Muscle layer of colon (tissue), 2 donors: ENCODE measurements at regions not wholly inside any gene's neighbourhood (a gene's known extent, or its start where the extent isn't known, plus 50 kb on each side); places are given as distances from the start of the nearest gene placed in this dataset.

ENCODE experiments used
- H3K27ac ChIP-seq: one replicate; pipeline ENCODE4 v1.7.0; 2013; ENCODE audit warnings: low read depth, mild to moderate bottlenecking, low read length, moderate library complexity
- H3K27me3 ChIP-seq, 2 donors: one replicate each; pipeline ENCODE4 v1.7.0; 2013; ENCODE audit warnings: low read length in 2 of 2, mild to moderate bottlenecking in 2 of 2; ENCODE audit not compliant: insufficient read depth in 2 of 2, control insufficient read depth in 1 of 2
- H3K36me3 ChIP-seq: one replicate; pipeline ENCODE4 v1.7.0; 2013; ENCODE audit warnings: mild to moderate bottlenecking, low read length; ENCODE audit not compliant: insufficient read depth
- H3K4me1 ChIP-seq: one replicate; pipeline ENCODE4 v1.7.0; 2013; ENCODE audit warnings: mild to moderate bottlenecking, low read length; ENCODE audit not compliant: insufficient read depth
- H3K4me3 ChIP-seq, 2 donors: one replicate each; pipeline ENCODE4 v1.7.0; 2013; ENCODE audit warnings: low read length in 2 of 2, low read depth in 1 of 2, mild to moderate bottlenecking in 1 of 2, moderate library complexity in 1 of 2
- H3K9ac ChIP-seq: one replicate; pipeline ENCODE4 v1.7.0; 2013; ENCODE audit warnings: low read length
- H3K9me3 ChIP-seq: one replicate; pipeline ENCODE4 v1.7.0; 2013; ENCODE audit warnings: mild to moderate bottlenecking, low read length
- donor health status: abdominal sarcoma.
- donor health status: Adenocarcinoma of cecum.

GRCh38 chr10:3704565-3705325 lies 80.3 kb downstream of the KLF6 start:
- no peaks in the 10 kb centered on the region for H3K4me1 ChIP-seq
- no peak overlapping the region for H3K9ac ChIP-seq
- H3K27me3 ChIP-seq, result no peaks in the 10 kb centered on the region
- H3K27ac ChIP-seq, result no peak overlapping the region
- H3K36me3 ChIP-seq, result no peaks in the 10 kb centered on the region
- H3K4me3 ChIP-seq, result no peak overlapping the region
- H3K9me3 ChIP-seq, result no peaks in the 10 kb centered on the region

- H3K9me3 ChIP-seq, result no peaks in the 10 kb centered on the region
- H3K4me3 ChIP-seq, result no peak overlapping the region
- no peaks in the 10 kb centered on the region for H3K4me1 ChIP-seq
- H3K27ac ChIP-seq, result no peak overlapping the region
- H3K9ac ChIP-seq, result no peak overlapping the region
- no peaks in the 10 kb centered on the region for H3K27me3 ChIP-seq
- no peaks in the 10 kb centered on the region for H3K36me3 ChIP-seq
These were observed 82.4 kb downstream of the KLF6 start for GRCh38 chr10:3702569-3702968.

DNA sequence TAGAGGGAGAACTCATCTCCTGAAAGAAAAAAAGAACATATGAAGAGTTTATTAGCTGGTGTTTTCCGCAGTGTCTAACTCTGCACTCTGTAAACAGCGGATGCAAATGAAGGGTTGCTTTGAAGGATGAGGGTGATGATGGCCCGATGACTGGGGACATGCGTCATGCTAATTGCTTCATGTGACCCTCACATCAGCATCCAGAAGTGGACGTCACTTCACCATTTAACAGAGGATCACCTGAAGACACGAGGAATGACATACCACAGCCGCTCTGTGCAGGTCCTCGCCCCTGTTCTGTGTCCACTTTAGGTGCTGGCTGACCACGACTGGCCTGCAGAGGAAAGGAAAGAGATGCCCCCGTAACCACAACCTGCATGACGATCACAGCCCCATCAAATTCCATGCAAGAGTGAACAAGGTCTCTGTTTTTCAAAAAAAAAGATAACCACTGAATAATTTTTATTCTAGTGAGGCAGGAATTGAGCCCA lies 82.9 kb downstream of the KLF6 start:
- Histone ChIP-seq H3K4me1 (no peaks in the 10 kb centered on the region), H3K4me3 (no peak overlapping the region), H3K9ac (no peak overlapping the region), H3K27me3 (no peaks in the 10 kb centered on the region), H3K27ac (no peak overlapping the region), H3K36me3 (no peaks in the 10 kb centered on the region), H3K9me3 (no peaks in the 10 kb centered on the region)

DNA sequence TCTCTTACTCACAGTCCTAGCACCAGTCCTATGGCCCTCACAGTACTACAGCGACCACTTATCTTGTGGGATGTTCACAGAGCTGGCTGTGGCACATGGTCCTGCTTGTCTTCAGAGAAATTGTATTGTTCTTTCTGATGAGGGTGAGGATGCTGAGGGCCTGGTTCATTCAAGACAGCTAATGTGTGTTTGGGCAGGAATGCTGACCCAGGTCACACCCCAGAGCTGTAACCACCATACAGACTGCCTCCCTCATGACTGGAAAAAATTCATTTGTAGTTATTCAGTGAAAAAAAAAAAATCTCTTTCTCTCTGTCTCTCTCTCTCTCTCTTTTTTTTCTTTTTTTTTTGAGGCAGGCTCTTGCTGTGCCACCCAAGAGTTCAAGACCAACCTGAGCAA lies 83.5 kb downstream of the KLF6 start:
- Histone ChIP-seq H3K4me1 (no peaks in the 10 kb centered on the region), H3K4me3 (no peak overlapping the region), H3K9ac (no peak overlapping the region), H3K36me3 (no peaks in the 10 kb centered on the region), H3K27ac (no peak overlapping the region), H3K27me3 (no peaks in the 10 kb centered on the region), H3K9me3 (no peaks in the 10 kb centered on the region)

GRCh38 chr10:3700531-3701076 lies 84.4 kb downstream of the KLF6 start:
- H3K36me3 ChIP-seq, result no peaks in the 10 kb centered on the region
- no peaks in the 10 kb centered on the region for H3K9me3 ChIP-seq
- no peaks in the 10 kb centered on the region for H3K4me1 ChIP-seq
- H3K27me3 ChIP-seq, result no peaks in the 10 kb centered on the region
- no peak overlapping the region for H3K27ac ChIP-seq
- no peak overlapping the region for H3K4me3 ChIP-seq
- no peak overlapping the region for H3K9ac ChIP-seq

DNA sequence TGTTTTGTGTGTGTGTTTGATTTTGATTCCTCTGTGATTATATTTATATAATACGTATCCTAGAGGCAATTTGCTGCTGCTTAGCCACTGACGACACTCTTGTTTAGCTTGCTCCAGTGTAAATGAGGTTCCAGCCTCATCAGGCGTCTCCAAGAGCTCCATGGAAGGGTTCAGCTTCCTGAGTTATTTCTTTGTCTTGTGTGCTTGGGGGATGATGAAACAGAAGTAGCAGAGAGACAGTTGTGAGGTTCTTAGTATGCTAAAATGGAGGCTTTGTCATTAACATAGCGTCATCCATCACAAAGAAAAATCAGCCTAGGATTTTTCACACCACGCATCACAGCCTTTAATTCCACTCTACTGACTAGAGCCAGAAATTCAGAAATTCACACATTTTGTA lies 85.1 kb downstream of the KLF6 start:
- Histone ChIP-seq H3K27me3 (no peaks in the 10 kb centered on the region), H3K9me3 (no peaks in the 10 kb centered on the region), H3K9ac (no peak overlapping the region), H3K4me1 (no peaks in the 10 kb centered on the region), H3K4me3 (no peak overlapping the region), H3K27ac (no peak overlapping the region), H3K36me3 (no peaks in the 10 kb centered on the region)

DNA sequence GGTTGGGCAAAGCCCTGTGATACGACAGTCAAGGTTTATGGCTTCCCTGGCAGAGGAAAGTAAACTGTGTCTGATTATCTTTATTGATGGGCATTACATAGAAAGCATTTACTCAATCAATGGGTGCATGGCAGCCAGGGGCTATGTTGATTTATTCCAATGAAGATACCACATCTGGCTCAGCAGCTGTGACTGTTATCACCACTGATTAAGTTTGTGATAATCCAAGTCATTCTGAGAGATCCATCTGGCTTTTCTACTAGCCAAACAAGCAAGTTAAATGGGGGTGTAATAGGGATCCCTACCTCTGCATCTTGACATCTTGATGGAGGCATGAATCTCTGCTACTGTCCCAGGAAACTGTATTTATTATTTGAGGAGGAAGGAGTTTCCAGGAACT lies 86.7 kb downstream of the KLF6 start:
- Histone ChIP-seq H3K36me3 (no peaks in the 10 kb centered on the region), H3K9me3 (no peaks in the 10 kb centered on the region), H3K27me3 (no peaks in the 10 kb centered on the region), H3K27ac (no peak overlapping the region), H3K4me3 (no peak overlapping the region), H3K4me1 (no peaks in the 10 kb centered on the region), H3K9ac (no peak overlapping the region)

- no peak overlapping the region for H3K27ac ChIP-seq
- H3K9ac ChIP-seq, result no peak overlapping the region
- H3K4me3 ChIP-seq, result no peak overlapping the region
- H3K4me1 ChIP-seq, result no peaks in the 10 kb centered on the region
- H3K27me3 ChIP-seq, result no peaks in the 10 kb centered on the region
- no peaks in the 10 kb centered on the region for H3K9me3 ChIP-seq
- no peaks in the 10 kb centered on the region for H3K36me3 ChIP-seq
These were observed 91.3 kb downstream of the KLF6 start for GRCh38 chr10:3693698-3694080.

GRCh38 chr10:3693022-3693697 lies 91.8 kb downstream of the KLF6 start:
- Histone ChIP-seq H3K4me1 (no peaks in the 10 kb centered on the region), H3K9me3 (no peaks in the 10 kb centered on the region), H3K27me3 (no peaks in the 10 kb centered on the region), H3K27ac (no peak overlapping the region), H3K4me3 (no peak overlapping the region), H3K9ac (no peak overlapping the region), H3K36me3 (no peaks in the 10 kb centered on the region)

GRCh38 chr10:3692387-3692999 lies 92.5 kb downstream of the KLF6 start:
- no peaks in the 10 kb centered on the region for H3K27me3 ChIP-seq
- H3K9ac ChIP-seq, result no peak overlapping the region
- no peaks in the 10 kb centered on the region for H3K4me1 ChIP-seq
- no peak overlapping the region for H3K4me3 ChIP-seq
- H3K9me3 ChIP-seq, result no peaks in the 10 kb centered on the region
- H3K36me3 ChIP-seq, result no peaks in the 10 kb centered on the region
- no peak overlapping the region for H3K27ac ChIP-seq

DNA sequence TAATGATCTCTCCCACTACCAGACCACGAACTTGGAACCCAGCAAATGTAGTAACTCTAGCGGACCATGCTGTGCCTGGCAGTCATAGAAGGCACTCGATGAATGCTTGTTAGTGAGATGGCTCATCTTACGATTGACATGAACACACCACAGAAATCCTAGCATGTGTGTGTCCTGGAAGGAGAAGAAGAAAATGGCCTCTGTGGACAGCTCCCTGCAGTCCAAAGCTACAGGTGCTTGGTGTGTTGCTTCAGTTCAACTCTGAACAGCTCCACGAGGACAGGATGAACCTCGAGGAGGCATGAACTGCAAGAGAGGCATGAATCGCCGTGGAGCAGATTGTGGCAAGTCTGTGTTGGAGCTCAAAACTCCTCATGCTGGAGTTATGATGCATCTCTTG lies 93.5 kb downstream of the KLF6 start:
- H3K36me3 ChIP-seq, result no peaks in the 10 kb centered on the region
- no peak overlapping the region for H3K4me3 ChIP-seq
- H3K9ac ChIP-seq, result no peak overlapping the region
- no peak overlapping the region for H3K27ac ChIP-seq
- no peaks in the 10 kb centered on the region for H3K4me1 ChIP-seq
- no peaks in the 10 kb centered on the region for H3K9me3 ChIP-seq
- H3K27me3 ChIP-seq, result no peaks in the 10 kb centered on the region
